ENCODE measurements at regions not wholly inside any gene's neighbourhood (a gene's known extent, or its start where the extent isn't known, plus 50 kb on each side); places are given as distances from the start of the nearest gene placed in this dataset.
"Not testable (repeated sequence)": the region's sequence is repeated elsewhere in the genome, so short reads cannot be mapped to it uniquely, and the experiment has no call there.

- H3K27ac Mint-ChIP-seq, result peak overlapping the region; percentile 87
- peaks cover 23% of the 10 kb centered on the region for H3K36me3 Mint-ChIP-seq (ENCODE audit: low read depth)
- not testable (repeated sequence) for H3K27me3 Mint-ChIP-seq (ENCODE audit: insufficient read depth); H3K9me3 Mint-ChIP-seq; DNase-seq (ENCODE audit: low spot score)
- peaks cover 28% of the 10 kb centered on the region for H3K4me1 Mint-ChIP-seq (ENCODE audit: low read depth)
- intact Hi-C loops (cut with micrococcal nuclease), result loop anchor here (1.0 to 5.0 kb wide), 3 partner anchors 16 to 112 kb away; no protein-coding TSS in a partner anchor
- peak overlapping the region; percentile 79 for H3K4me3 Mint-ChIP-seq
Observed at GRCh38 chr15:99810663-99811062, 77.4 kb upstream of the LYSMD4 start.

GRCh38 chr15:99799854-99800250 lies 66.6 kb upstream of the LYSMD4 start:
- DNase-seq (ENCODE audit: low spot score); H3K36me3 Mint-ChIP-seq (ENCODE audit: low read depth); H3K9me3 Mint-ChIP-seq; H3K4me1 Mint-ChIP-seq (ENCODE audit: low read depth); intact Hi-C loops (cut with micrococcal nuclease); H3K27me3 Mint-ChIP-seq (ENCODE audit: insufficient read depth); H3K4me3 Mint-ChIP-seq: not testable (repeated sequence)
- peak overlapping the region; percentile 55 for H3K27ac Mint-ChIP-seq

GRCh38 chr15:99799182-99799853 lies 66.1 kb upstream of the LYSMD4 start:
- H3K4me3 Mint-ChIP-seq; H3K27me3 Mint-ChIP-seq (ENCODE audit: insufficient read depth); intact Hi-C loops (cut with micrococcal nuclease); DNase-seq (ENCODE audit: low spot score); H3K36me3 Mint-ChIP-seq (ENCODE audit: low read depth); H3K9me3 Mint-ChIP-seq; H3K4me1 Mint-ChIP-seq (ENCODE audit: low read depth): not testable (repeated sequence)
- peak overlapping the region; percentile 55 for H3K27ac Mint-ChIP-seq

GRCh38 chr15:99796940-99797870 lies 64.0 kb upstream of the LYSMD4 start:
- H3K4me1 Mint-ChIP-seq (ENCODE audit: low read depth); H3K36me3 Mint-ChIP-seq (ENCODE audit: low read depth); H3K27me3 Mint-ChIP-seq (ENCODE audit: insufficient read depth); DNase-seq (ENCODE audit: low spot score); intact Hi-C loops (cut with micrococcal nuclease); H3K4me3 Mint-ChIP-seq; H3K9me3 Mint-ChIP-seq; H3K27ac Mint-ChIP-seq: not testable (repeated sequence)

GRCh38 chr15:99791881-99792807 lies 58.9 kb upstream of the LYSMD4 start:
- DNase-seq (ENCODE audit: low spot score); H3K27me3 Mint-ChIP-seq (ENCODE audit: insufficient read depth); H3K27ac Mint-ChIP-seq; H3K36me3 Mint-ChIP-seq (ENCODE audit: low read depth); H3K9me3 Mint-ChIP-seq; H3K4me1 Mint-ChIP-seq (ENCODE audit: low read depth); H3K4me3 Mint-ChIP-seq; intact Hi-C loops (cut with micrococcal nuclease): not testable (repeated sequence)

- DNase-seq (ENCODE audit: low spot score); intact Hi-C loops (cut with micrococcal nuclease); H3K36me3 Mint-ChIP-seq (ENCODE audit: low read depth); H3K4me1 Mint-ChIP-seq (ENCODE audit: low read depth); H3K9me3 Mint-ChIP-seq; H3K27ac Mint-ChIP-seq; H3K4me3 Mint-ChIP-seq: not testable (repeated sequence)
- peaks cover 15% of the 10 kb centered on the region for H3K27me3 Mint-ChIP-seq (ENCODE audit: insufficient read depth)
Observed at GRCh38 chr15:99790751-99791150, 57.5 kb upstream of the LYSMD4 start.

GRCh38 chr15:99788156-99788555 lies 54.9 kb upstream of the LYSMD4 start:
- intact Hi-C loops (cut with micrococcal nuclease), result no loop called here
- H3K27me3 Mint-ChIP-seq (ENCODE audit: insufficient read depth), result peaks cover 16% of the 10 kb centered on the region
- H3K36me3 Mint-ChIP-seq (ENCODE audit: low read depth), result no peaks in the 10 kb centered on the region
- H3K9me3 Mint-ChIP-seq, result no peaks in the 10 kb centered on the region
- no peak for DNase-seq (ENCODE audit: low spot score)
- H3K4me1 Mint-ChIP-seq (ENCODE audit: low read depth), result no peaks in the 10 kb centered on the region
- no peak overlapping the region for H3K27ac Mint-ChIP-seq
- H3K4me3 Mint-ChIP-seq, result no peak overlapping the region

- DNase-seq (ENCODE audit: low spot score); H3K4me3 Mint-ChIP-seq; intact Hi-C loops (cut with micrococcal nuclease); H3K9me3 Mint-ChIP-seq; H3K4me1 Mint-ChIP-seq (ENCODE audit: low read depth); H3K36me3 Mint-ChIP-seq (ENCODE audit: low read depth); H3K27ac Mint-ChIP-seq: not testable (repeated sequence)
- peaks cover 21% of the 10 kb centered on the region for H3K27me3 Mint-ChIP-seq (ENCODE audit: insufficient read depth)
Observed at GRCh38 chr15:99784800-99785199, 51.6 kb upstream of the LYSMD4 start.

- H3K4me3 Mint-ChIP-seq; H3K9me3 Mint-ChIP-seq; intact Hi-C loops (cut with micrococcal nuclease): not testable (repeated sequence)
Observed at GRCh38 chr15:99783918-99784619, 50.8 kb upstream of the LYSMD4 start.

More at GRCh38 chr15:99783918-99784619, 50.8 kb upstream of the LYSMD4 start:
- H3K27me3 Mint-ChIP-seq (ENCODE audit: insufficient read depth), result peaks cover 21% of the 10 kb centered on the region
- not testable (repeated sequence) for H3K27ac Mint-ChIP-seq; DNase-seq (ENCODE audit: low spot score); H3K4me1 Mint-ChIP-seq (ENCODE audit: low read depth); H3K36me3 Mint-ChIP-seq (ENCODE audit: low read depth)

All from activated T-helper 1 cell treated with anti-CD3 and anti-CD28 coated beads, Interleukin-12 subunit alpha, Interleukin-12 subunit beta, Interleukin-2, Interleukin-4 antibody, amounts not matched to agents 30 ng/mL and 10 ng/mL and 1 ng/mL, durations not matched to agents 14 hours and 24 hours and 36 hours (primary cell).